Neural cell (in vitro differentiated cells): ENCODE measurements at regions not wholly inside any gene's neighbourhood (a gene's known extent, or its start where the extent isn't known, plus 50 kb on each side); places are given as distances from the start of the nearest gene placed in this dataset.

ENCODE experiments used
- H2AFZ ChIP-seq: fragments of 200-600, 300-800 bp; sonication (generic), shearing (Covaris generic); 2 replicates; pipeline ENCODE4 v1.6.0; 2014; ENCODE audit warnings: low read depth, mild to moderate bottlenecking, antibody characterized with exemption, low read length, moderate library complexity
- H3F3A ChIP-seq: fragments of 200-600 bp; shearing (Covaris generic); 2 replicates; pipeline ENCODE4 v1.6.1; 2016; ENCODE audit warnings: mild to moderate bottlenecking, moderate library complexity, mixed read lengths, antibody characterized with exemption, low read length; ENCODE audit not compliant: insufficient read depth, poor library complexity, severe bottlenecking
- H3K27ac ChIP-seq: fragments of 200-600, 300-800 bp; sonication (generic), shearing (Covaris generic); 2 replicates; pipeline ENCODE4 v1.5.1; 2014; ENCODE audit warnings: mild to moderate bottlenecking, low read length, moderate library complexity
- H3K27me3 ChIP-seq: fragments of 300-800, 200-600 bp; sonication (generic), shearing (Covaris generic); 2 replicates; pipeline ENCODE4 v1.6.0; 2014; ENCODE audit warnings: mild to moderate bottlenecking, low read depth, low read length, moderate library complexity; ENCODE audit not compliant: insufficient read depth
- H3K36me3 ChIP-seq: fragments of 300-800, 200-600 bp; sonication (generic), shearing (Covaris generic); 2 replicates; pipeline ENCODE4 v1.5.1; 2014; ENCODE audit warnings: mild to moderate bottlenecking, antibody characterized with exemption, low read length, moderate library complexity; ENCODE audit not compliant: insufficient read depth
- H3K4me2 ChIP-seq: fragments of 300-800, 200-600 bp; sonication (generic), shearing (Covaris generic); 2 replicates; pipeline ENCODE4 v1.6.0; 2014; ENCODE audit warnings: mild to moderate bottlenecking, low read length
- H3K4me3 ChIP-seq: fragments of 300-800, 200-600 bp; sonication (generic), shearing (Covaris generic); 2 replicates; pipeline ENCODE4 v1.5.1; 2014; ENCODE audit warnings: mild to moderate bottlenecking, low read length, moderate library complexity
- H3K79me2 ChIP-seq: fragments of 200-600 bp; shearing (Covaris generic); replicated peaks from 2 replicates; pipeline ENCODE4 v1.6.0; 2014; ENCODE audit warnings: mild to moderate bottlenecking, low read length, moderate library complexity; ENCODE audit not compliant: insufficient read depth
- H3K9ac ChIP-seq: fragments of 300-800, 200-600 bp; sonication (generic), shearing (Covaris generic); 2 replicates; pipeline ENCODE4 v1.6.1; 2016; ENCODE audit warnings: mild to moderate bottlenecking, low read length, mixed read lengths
- H3K9me2 ChIP-seq: fragments of 200-600 bp; shearing (Covaris generic); 2 replicates; pipeline ENCODE4 v1.6.1; 2016; ENCODE audit warnings: mild to moderate bottlenecking, low read length, mixed read lengths; ENCODE audit not compliant: insufficient read depth
- H3K9me3 ChIP-seq: fragments of 200-600, 300-800 bp; sonication (generic), shearing (Covaris generic); 2 replicates; pipeline ENCODE4 v1.6.1; 2016; ENCODE audit warnings: mild to moderate bottlenecking, mixed run types, low read length, moderate library complexity, mixed read lengths
- H4K20me1 ChIP-seq: fragments of 200-600 bp; shearing (Covaris generic); 2 replicates; pipeline ENCODE4 v1.6.1; 2016; ENCODE audit warnings: mild to moderate bottlenecking, mixed run types; ENCODE audit not compliant: insufficient read depth
- EP300 ChIP-seq: fragments of 450-650 bp; conservative IDR thresholded peaks from 2 replicates; pipeline ENCODE4 v1.6.1; 2014; ENCODE audit warnings: antibody characterized with exemption, mild to moderate bottlenecking, moderate library complexity; ENCODE audit not compliant: poor library complexity, severe bottlenecking
- EZH2 ChIP-seq: fragments of 200-600, 300-800 bp; shearing (Covaris generic), sonication (generic); IDR thresholded peaks from 2 replicates; pipeline ENCODE4 v1.6.1; 2014; ENCODE audit warnings: antibody characterized with exemption, low read length, borderline replicate concordance, mild to moderate bottlenecking; ENCODE audit not compliant: insufficient read depth, poor library complexity, severe bottlenecking
- MXI1 ChIP-seq: fragments of 450-650 bp; conservative IDR thresholded peaks from 2 replicates; pipeline ENCODE4 v1.6.1; 2014; ENCODE audit warnings: antibody characterized with exemption, mild to moderate bottlenecking; ENCODE audit not compliant: poor library complexity, severe bottlenecking
- POLR2AphosphoS5 ChIP-seq: IDR thresholded peaks from 2 replicates; pipeline ENCODE4 v1.6.1; 2012
- RAD21 ChIP-seq: fragments of 450-650 bp; conservative IDR thresholded peaks from 2 replicates; pipeline ENCODE4 v1.6.1; 2014; ENCODE audit warnings: antibody characterized with exemption, mild to moderate bottlenecking, moderate library complexity
- REST ChIP-seq: IDR thresholded peaks from 2 replicates; pipeline ENCODE4 v1.6.1; 2012; ENCODE audit warnings: borderline replicate concordance
- SMC3 ChIP-seq: fragments of 450-650 bp; conservative IDR thresholded peaks from 2 replicates; pipeline ENCODE4 v1.6.1; 2014; ENCODE audit warnings: antibody characterized with exemption, mild to moderate bottlenecking, moderate library complexity; ENCODE audit not compliant: poor library complexity
- TAF1 ChIP-seq: IDR thresholded peaks from 2 replicates; pipeline ENCODE4 v1.6.1; 2012; ENCODE audit warnings: low read depth
- TF ChIP-seq, protein P1 (sequence below): fragments of 450-650 bp; IDR thresholded peaks from 2 replicates; pipeline ENCODE4 v1.5.1; 2014; ENCODE audit warnings: antibody characterized with exemption, mild to moderate bottlenecking, moderate library complexity; ENCODE audit not compliant: poor library complexity, severe bottlenecking

DNA sequence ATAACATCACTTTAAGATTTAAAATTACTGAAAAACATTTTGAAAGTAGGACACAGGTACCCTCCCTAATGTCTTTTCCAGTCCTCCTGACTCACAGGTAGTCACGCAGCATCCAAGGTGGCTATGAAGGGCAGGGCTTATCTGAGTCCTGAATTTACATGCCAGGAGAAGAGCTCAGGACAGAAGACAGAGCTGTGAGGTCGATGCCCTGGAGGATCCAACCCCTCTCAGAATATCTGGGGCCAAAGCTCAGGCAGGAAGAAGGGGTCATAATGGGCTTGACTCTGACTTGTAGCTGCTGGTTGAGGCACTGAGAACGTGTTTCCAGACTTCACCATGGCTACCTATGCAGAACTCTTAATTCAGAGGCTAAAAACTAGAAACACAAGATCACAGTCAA lies 177.5 kb downstream of the AASDH start:
- Histone ChIP-seq H3K9me2 (no peaks in the 10 kb centered on the region), H2AFZ (no peak overlapping the region), H3K27ac (no peak overlapping the region), H3K79me2 (no peaks in the 10 kb centered on the region), H3K9me3 (no peaks in the 10 kb centered on the region), H3K36me3 (no peaks in the 10 kb centered on the region), H3F3A (no peaks in the 10 kb centered on the region), H3K4me3 (no peak overlapping the region), H3K4me2 (no peak overlapping the region), H3K27me3 (no peaks in the 10 kb centered on the region), H4K20me1 (no peaks in the 10 kb centered on the region), H3K9ac (no peak overlapping the region)
- TF ChIP-seq REST = no peak
- no peak for TF ChIP-seq EZH2
- TF ChIP-seq MXI1 = no peak
- TF ChIP-seq SMC3 = no peak
- TF ChIP-seq, protein P1, sequence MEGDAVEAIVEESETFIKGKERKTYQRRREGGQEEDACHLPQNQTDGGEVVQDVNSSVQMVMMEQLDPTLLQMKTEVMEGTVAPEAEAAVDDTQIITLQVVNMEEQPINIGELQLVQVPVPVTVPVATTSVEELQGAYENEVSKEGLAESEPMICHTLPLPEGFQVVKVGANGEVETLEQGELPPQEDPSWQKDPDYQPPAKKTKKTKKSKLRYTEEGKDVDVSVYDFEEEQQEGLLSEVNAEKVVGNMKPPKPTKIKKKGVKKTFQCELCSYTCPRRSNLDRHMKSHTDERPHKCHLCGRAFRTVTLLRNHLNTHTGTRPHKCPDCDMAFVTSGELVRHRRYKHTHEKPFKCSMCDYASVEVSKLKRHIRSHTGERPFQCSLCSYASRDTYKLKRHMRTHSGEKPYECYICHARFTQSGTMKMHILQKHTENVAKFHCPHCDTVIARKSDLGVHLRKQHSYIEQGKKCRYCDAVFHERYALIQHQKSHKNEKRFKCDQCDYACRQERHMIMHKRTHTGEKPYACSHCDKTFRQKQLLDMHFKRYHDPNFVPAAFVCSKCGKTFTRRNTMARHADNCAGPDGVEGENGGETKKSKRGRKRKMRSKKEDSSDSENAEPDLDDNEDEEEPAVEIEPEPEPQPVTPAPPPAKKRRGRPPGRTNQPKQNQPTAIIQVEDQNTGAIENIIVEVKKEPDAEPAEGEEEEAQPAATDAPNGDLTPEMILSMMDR = no peak
- no peak for TF ChIP-seq RAD21
- no peak for TF ChIP-seq TAF1
- no peak for TF ChIP-seq POLR2AphosphoS5
- TF ChIP-seq EP300 = no peak

DNA sequence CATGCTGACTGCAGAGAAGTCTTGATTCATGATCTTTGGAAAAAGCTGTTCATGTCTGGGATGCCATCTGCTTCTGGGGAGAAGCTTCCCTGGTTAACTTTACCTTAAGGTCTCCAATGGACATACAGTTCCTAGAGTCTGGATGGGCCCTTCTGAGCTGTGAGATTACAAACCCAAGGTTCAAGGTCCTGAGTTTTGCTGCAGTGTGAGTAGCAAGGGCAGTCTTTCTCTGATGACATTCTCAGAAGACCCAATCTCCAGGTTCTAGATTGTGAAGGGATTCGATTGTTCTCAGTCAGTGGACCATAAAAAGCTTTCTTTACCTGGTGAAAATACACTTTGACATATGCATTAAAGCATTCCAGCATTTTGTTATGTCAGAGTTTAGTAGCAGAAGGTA lies 179.2 kb downstream of the AASDH start:
- Histone ChIP-seq H3K4me3 (no peak overlapping the region), H3K27ac (no peak overlapping the region), H3F3A (no peaks in the 10 kb centered on the region), H3K4me2 (no peak overlapping the region), H4K20me1 (no peaks in the 10 kb centered on the region), H2AFZ (no peak overlapping the region), H3K36me3 (no peaks in the 10 kb centered on the region), H3K9me2 (no peaks in the 10 kb centered on the region), H3K9ac (no peak overlapping the region), H3K27me3 (no peaks in the 10 kb centered on the region), H3K79me2 (no peaks in the 10 kb centered on the region), H3K9me3 (no peaks in the 10 kb centered on the region)
- TF ChIP-seq RAD21 (no peak), POLR2AphosphoS5 (no peak), EP300 (no peak), SMC3 (no peak), MXI1 (no peak), EZH2 (no peak), TAF1 (no peak), REST (no peak)
- TF ChIP-seq, protein P1 = no peak
